ENCODE measurements at regions not wholly inside any gene's neighbourhood (a gene's known extent, or its start where the extent isn't known, plus 50 kb on each side); places are given as distances from the start of the nearest gene placed in this dataset.

GRCh38 chr5:61744690-61745619 lies 412.9 kb downstream of the ZSWIM6 start:
- no peak for DNase-seq

DNA sequence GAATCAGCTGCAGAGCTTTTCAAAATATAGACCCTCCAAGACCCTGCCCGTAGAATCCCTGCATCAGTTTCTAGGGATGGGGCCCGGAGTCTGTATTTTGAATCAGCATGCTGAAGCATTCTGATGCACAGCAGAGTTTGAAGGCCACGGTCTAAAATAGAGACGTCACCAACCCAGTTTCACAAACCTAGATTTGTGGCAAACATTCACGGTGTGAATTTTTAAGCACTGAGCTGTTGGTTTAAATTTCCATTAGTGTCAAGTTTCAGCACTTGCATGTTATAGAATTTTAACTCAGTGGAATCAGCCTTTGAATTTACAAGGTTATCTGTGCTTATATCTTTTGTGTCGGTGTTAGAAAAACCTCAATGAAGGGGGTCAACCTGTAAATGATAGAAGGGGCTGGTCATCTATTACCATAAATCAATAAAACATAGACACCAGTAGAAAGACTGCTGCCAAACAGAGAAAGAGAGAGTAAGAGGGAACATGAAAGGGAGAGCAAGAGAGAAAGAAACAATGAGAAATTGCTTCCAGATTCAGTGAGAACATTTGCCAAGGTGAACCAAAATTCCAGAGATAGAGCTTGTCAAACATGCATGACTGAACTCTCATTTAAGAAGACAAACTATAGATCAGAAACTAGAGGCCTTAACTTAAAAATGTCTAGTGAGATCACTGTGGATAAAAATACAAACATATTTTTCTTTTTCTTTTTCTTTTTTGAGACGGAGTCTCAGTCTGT lies 414.9 kb downstream of the ZSWIM6 start:
- no peak for DNase-seq

- DNase-seq: no peak
Observed at GRCh38 chr5:61748121-61748520, 416.1 kb downstream of the ZSWIM6 start.

DNA sequence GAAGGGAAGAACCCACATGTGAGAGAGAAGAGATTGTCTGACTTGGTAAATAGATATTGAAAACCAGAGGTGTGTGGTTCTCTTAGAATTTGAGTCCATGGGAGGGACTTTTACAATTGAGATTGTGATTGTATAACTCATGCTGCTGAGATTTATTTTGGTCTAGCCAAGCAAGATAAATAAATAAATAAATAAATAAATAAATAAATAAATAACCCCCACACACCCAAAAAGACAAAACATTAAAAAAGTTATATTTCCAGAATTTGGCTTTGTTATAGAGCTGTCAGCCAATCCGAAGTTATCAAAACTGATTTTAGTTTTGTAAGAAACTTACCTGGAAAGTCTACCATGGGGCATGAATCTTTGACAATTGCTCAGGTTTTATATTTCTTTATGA lies 416.6 kb downstream of the ZSWIM6 start:
- DNase-seq: no peak

GRCh38 chr5:61752588-61752987 lies 420.5 kb downstream of the ZSWIM6 start:
- DNase-seq: no peak

DNA sequence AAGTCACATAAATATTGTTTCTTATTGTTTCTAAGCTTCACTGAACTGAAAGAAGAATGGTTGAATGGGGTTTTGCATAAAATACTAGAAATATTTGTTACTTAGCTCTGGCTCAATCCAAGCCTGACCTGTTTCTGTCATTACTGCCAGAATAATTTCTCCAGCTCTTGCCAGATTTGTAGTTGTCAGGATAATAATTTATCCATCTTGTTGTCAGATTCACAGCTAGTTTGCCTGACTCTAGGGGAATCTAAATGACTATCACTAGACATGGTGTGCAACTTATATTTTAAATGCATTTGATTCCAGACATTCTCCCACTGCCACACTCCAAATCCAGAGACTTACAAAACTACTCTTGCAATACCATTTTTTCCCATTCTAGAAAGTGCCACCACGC lies 422.7 kb downstream of the ZSWIM6 start:
- DNase-seq: no peak

GRCh38 chr5:61755726-61756222 lies 423.7 kb downstream of the ZSWIM6 start:
- no peak for DNase-seq

GRCh38 chr5:61758711-61759110 lies 426.7 kb downstream of the ZSWIM6 start:
- no peak for DNase-seq

GRCh38 chr5:61765471-61765870 lies 433.4 kb downstream of the ZSWIM6 start:
- no peak for DNase-seq

DNA sequence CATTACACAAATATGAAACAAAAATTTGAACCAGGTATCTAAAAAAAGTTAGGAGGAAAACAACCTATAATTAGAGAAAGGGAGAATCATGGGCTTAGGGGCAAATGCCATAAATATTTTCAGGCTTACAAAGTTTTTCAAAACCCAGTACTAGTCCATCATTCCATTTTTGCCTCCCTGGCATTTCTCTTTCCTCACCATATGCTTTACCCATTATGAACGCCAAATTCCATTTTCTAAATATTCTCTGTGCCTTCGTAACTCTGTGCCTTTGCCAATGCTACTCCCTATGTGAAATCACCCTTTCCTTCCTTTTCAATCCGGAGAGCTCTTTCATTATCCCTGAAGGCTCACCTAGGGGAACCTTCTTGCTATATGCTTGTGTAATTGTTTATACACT lies 434.1 kb downstream of the ZSWIM6 start:
- no peak for DNase-seq

DNA sequence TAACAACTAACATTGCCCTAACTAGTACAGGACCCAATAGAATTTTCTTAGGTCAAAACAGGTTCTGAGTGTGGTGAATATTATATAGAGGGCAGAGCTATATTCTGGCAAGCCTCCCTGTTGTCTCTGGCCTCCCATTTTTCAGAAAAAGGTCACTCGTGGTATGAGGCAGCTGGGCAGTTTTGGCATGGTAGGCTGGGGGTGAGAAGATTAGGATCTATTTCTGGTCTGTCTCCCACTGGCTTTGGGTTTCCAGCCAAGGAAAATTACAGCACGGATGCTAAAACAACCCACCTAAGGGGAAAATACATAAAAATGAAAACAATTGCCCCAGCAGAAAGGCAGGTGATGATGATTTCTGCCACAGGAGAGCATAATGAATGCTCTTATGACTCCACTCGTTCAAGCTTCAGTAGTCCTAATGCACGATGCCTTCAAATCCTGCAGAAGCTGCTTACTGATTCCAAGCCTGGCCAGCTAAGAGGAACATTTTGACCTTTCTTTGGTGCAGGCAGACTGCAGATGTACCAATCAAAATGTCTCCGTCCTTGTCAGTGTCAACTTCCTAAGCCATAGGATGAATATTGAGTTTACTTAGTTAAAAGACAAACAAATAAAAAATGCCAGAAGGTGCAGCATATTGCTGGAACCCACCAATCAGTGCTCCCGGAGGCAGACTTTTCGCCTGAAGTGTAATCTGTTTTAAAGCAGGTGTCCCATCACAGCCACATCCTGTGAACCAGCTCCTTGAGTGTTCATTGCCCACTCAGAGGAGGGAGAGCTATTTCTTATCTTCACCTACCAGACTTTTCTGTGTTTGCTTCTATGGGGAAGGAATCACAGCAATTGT lies 435.4 kb downstream of the ZSWIM6 start:
- no peak for DNase-seq

DNA sequence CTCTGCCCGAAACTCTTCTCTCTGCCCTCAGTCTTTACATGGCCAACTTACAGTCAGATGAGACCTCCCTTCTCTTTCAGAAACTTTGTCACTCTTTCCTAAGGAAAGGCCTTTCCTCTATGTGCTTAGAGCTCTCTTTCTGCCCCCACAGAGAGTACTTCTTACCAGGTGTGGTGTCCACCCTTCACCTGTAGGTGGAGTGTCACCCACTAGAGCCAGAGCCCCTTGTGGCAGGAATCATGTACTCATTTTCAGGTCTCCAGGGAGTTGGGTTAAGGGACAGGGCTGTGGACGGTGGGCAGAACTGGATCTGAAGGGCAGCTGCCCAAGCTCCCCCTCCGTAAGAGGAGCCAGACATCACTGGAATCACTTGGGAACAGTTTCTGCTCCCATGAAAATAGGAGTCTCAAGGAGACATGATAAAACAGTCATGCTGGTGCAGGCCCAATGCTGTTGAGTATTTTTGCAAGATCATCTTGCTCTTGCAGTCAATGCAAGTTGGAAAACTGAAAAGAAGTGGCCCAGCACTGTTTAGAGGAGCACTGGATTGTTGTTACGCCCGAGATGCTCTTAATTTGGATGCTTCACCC lies 436.7 kb downstream of the ZSWIM6 start:
- DNase-seq: no peak

DNA sequence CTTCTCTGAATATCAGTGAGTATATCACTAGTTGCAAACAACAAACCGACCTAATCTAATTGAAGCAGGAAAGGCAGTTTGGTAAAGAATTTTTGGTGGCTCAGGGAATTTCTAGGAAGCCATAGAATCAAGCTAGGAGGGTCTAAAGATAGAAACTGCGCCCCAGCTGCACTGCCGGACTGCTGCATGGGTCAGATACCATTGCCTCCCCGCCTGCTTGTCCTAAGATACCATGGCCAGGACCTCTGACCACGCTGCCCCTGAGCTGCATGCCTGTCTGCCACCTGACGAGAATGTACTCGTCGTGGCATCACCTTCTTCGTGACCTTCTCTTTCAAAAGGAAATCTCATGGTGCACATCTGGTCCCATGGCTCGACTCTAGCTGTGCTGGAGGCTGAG lies 439.0 kb downstream of the ZSWIM6 start:
- no peak for DNase-seq

- DNase-seq: no peak
Observed at GRCh38 chr5:61771808-61772207, 439.8 kb downstream of the ZSWIM6 start.

GRCh38 chr5:61775901-61776300 lies 443.8 kb downstream of the ZSWIM6 start:
- DNase-seq: no peak

- DNase-seq: no peak
Observed at GRCh38 chr5:61777292-61777691, 445.2 kb downstream of the ZSWIM6 start.

- no peak for DNase-seq
Observed at GRCh38 chr5:61779743-61780142, 447.7 kb downstream of the ZSWIM6 start.

- DNase-seq: no peak
Observed at GRCh38 chr5:61783481-61783880, 451.4 kb downstream of the ZSWIM6 start.

DNA sequence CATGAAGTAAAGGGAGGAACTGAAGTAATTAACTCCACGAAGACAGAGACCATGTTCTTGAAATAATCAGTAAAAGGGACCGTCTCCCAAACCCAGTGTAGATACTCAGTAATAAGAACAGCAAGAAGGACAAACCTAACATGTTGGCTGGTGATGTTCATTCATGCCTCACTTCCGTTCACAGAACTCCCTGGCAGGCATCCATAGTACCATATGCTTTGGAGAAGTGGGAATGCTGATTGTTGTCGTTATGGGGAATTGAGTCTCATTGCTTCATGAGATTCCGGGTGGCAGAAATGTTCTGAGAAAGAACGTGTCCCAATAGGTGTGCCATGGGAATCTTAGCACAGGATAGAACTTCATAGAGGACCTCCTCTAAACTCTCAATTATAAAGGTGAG lies 452.3 kb downstream of the ZSWIM6 start:
- DNase-seq: no peak

DNA sequence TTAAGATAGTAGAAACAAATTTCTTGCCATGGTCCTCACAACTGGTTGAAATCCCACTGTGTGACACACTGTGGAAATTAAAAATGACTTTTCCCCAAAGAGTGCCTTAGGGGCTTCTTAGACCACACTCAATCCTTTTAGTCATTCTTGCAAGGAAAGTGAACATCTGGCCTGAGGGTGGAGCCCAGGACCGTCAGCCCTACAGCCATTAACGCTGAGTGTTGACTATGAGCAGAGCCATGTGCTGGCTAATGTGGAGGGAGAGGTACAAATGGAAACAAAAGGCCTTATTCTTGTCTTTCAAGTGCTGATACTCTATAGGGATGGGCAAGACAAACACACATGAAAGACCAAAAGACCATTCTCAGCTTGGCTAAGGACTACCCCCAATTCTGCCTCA lies 456.5 kb downstream of the ZSWIM6 start:
- DNase-seq: no peak

DNA sequence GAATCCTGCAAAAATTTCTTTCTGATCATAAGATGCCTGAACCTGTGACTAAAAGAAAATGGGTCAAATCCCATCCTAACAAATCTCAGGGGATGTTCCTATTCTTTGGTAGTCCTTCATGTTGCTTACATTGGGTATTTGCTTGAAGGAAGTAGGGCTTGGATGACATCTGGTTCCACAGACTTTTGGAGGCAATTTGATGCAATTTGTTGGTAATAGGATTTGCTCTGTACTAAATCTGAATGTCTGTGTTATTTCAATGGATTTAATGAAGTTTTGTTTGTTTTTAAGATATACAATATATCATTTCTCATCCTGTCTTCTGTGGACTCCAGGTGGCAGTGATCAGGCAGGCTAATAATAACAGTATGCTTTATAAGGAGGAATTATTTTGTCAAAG lies 457.9 kb downstream of the ZSWIM6 start:
- no peak for DNase-seq

GRCh38 chr5:61790678-61791077 lies 458.6 kb downstream of the ZSWIM6 start:
- DNase-seq: no peak

All from tongue (tissue), 1 donor.